NCI-H2107 treated with DMSO at 0.1 percent for 48 hours (cell line): ENCODE measurements at regions not wholly inside any gene's neighbourhood (a gene's known extent, or its start where the extent isn't known, plus 50 kb on each side); places are given as distances from the start of the nearest gene placed in this dataset.
"Not testable (repeated sequence)": the region's sequence is repeated elsewhere in the genome, so short reads cannot be mapped to it uniquely, and the experiment has no call there.

Experiments used
- DNase-seq: peaks from one replicate; lab custom pipeline; 2025; ENCODE audit not compliant: unreplicated experiment; lab: John Stamatoyannopoulos, UW

GRCh38 chr5:158606233-158606632, 493.5 kb downstream of the EBF1 start:
- DNase-seq, result no peak

GRCh38 chr5:158602981-158603380, 496.7 kb downstream of the EBF1 start:
- DNase-seq, result no peak

GRCh38 chr5:158601118-158601517, 498.6 kb downstream of the EBF1 start:
- no peak for DNase-seq

GRCh38 chr5:158600679-158601078, 499.0 kb downstream of the EBF1 start:
- DNase-seq, result no peak

GRCh38 chr5:158599157-158599556, 500.6 kb downstream of the EBF1 start:
- DNase-seq, result no peak

GRCh38 chr5:158594595-158595242, 505.0 kb downstream of the EBF1 start:
- no peak for DNase-seq

GRCh38 chr5:158593925-158594324, 505.8 kb downstream of the EBF1 start:
- DNase-seq, result no peak

- no peak for DNase-seq
These were observed 508.3 kb downstream of the EBF1 start for GRCh38 chr5:158591301-158591863.

- DNase-seq, result peak; percentile 5
These were observed 508.9 kb downstream of the EBF1 start for GRCh38 chr5:158590746-158591300.

GRCh38 chr5:158589939-158590338, 509.8 kb downstream of the EBF1 start:
- peak; percentile 2 for DNase-seq

- no peak for DNase-seq
These were observed 511.1 kb downstream of the EBF1 start for GRCh38 chr5:158588617-158589016.

GRCh38 chr5:158586054-158586453, 513.7 kb downstream of the EBF1 start:
- DNase-seq, result no peak

GRCh38 chr5:158582669-158583068, 517.0 kb downstream of the EBF1 start:
- not testable (repeated sequence) for DNase-seq

GRCh38 chr5:158573829-158574228, 525.9 kb downstream of the EBF1 start:
- no peak for DNase-seq

GRCh38 chr5:158570502-158570901, 529.2 kb downstream of the EBF1 start:
- DNase-seq, result no peak

GRCh38 chr5:158569534-158569933, 530.2 kb downstream of the EBF1 start:
- no peak for DNase-seq

GRCh38 chr5:158565017-158565789, 534.5 kb downstream of the EBF1 start:
- DNase-seq, result no peak

- DNase-seq, result no peak
These were observed 535.8 kb downstream of the EBF1 start for GRCh38 chr5:158563760-158564390.

- no peak for DNase-seq
These were observed 538.0 kb downstream of the EBF1 start for GRCh38 chr5:158561562-158562190.

GRCh38 chr5:158560170-158560569, 539.5 kb downstream of the EBF1 start:
- DNase-seq, result peak; percentile 80

GRCh38 chr5:158559643-158560042, 540.1 kb downstream of the EBF1 start:
- DNase-seq, result no peak
